ENCODE measurements at regions not wholly inside any gene's neighbourhood (a gene's known extent, or its start where the extent isn't known, plus 50 kb on each side); places are given as distances from the start of the nearest gene placed in this dataset.

DNA sequence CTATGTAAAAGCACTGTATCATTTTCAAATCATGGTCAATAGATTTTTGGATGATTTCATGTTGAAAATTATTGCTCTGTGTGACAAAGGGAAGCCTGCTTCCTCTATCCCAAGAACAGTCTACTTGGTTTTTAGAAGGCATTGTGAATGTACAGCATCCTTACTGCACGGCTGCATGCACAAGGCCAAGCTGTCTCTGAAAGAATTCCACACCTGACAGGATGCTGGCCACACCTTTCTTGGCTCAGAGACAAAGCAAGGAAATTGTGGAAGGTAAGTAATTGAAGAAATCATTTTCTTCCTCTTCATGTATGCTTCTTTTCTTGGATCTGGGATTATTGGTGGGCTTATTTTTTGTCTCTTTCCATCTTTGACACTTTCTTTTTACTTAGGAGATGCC is 53.7 kb upstream of the VCAN start:
- TF ChIP-seq, protein P1, sequence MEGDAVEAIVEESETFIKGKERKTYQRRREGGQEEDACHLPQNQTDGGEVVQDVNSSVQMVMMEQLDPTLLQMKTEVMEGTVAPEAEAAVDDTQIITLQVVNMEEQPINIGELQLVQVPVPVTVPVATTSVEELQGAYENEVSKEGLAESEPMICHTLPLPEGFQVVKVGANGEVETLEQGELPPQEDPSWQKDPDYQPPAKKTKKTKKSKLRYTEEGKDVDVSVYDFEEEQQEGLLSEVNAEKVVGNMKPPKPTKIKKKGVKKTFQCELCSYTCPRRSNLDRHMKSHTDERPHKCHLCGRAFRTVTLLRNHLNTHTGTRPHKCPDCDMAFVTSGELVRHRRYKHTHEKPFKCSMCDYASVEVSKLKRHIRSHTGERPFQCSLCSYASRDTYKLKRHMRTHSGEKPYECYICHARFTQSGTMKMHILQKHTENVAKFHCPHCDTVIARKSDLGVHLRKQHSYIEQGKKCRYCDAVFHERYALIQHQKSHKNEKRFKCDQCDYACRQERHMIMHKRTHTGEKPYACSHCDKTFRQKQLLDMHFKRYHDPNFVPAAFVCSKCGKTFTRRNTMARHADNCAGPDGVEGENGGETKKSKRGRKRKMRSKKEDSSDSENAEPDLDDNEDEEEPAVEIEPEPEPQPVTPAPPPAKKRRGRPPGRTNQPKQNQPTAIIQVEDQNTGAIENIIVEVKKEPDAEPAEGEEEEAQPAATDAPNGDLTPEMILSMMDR (IDR thresholded peaks at IDR 0.05; ENCODE audit: low read length, missing control alignments), result no peak
- no peak overlapping the region for H3K4me3 ChIP-seq (replicated peaks; ENCODE audit: low read depth, low read length)
- no peak for DNase-seq (ENCODE audit: low read depth)

DNA sequence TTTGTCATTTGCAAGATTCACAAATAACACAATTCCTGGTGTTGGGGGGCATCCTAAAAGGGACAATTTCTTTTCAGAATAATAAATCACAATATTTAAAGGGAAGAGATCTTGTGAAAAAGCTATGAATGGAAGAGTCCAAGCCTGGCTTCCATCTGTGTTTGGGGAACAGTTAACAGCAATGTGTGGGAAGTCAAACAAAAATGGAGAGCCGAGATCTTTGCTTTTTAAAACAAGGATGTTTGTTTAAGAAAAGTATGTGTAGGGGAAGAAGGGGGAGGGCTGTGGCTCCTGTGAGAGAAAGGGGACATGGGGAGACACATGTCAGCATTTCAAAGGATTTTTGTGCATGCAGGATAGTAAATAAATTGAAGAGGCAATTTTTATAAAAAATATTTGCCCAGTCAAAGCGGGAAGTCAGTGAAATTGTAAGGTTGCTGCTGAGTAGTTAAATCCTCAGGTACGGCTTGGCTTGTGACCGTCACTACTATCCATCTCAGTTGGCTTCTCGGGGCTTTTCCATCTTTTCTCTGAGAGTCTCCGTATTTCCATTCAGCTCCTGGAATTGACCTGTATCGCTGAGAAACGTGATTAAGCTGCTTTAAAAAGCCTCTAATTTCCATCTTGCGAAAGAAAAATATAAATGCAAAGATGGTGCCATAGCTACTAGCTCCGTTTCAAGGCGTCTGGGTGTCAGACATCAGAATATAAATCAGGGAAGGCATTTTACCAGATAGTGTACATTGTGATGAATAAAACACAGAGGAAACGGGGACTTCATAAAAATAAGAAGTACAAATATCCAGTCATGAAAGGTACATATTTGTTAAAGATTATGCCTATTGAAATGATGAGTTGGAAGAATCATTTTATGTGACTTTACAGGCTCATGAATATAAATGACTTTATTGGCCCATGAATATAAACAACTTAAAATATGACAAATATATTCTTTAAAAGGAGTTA is 52.9 kb upstream of the VCAN start:
- no peak overlapping the region for H3K4me3 ChIP-seq (replicated peaks; ENCODE audit: low read depth, low read length)
- no peak for DNase-seq (ENCODE audit: low read depth)
- TF ChIP-seq, protein P1 (IDR thresholded peaks at IDR 0.05; ENCODE audit: low read length, missing control alignments), result no peak

All from fibroblast of pulmonary artery (primary cell).